T-helper 1 cell treated with Interleukin-12 subunit alpha and Interleukin-12 subunit beta and Interleukin-4 antibody, amounts not matched to agents 30 μg/mL and 1 μg/mL, for 36 hours (primary cell): ENCODE measurements at regions not wholly inside any gene's neighbourhood (a gene's known extent, or its start where the extent isn't known, plus 50 kb on each side); places are given as distances from the start of the nearest gene placed in this dataset.
"Not testable (repeated sequence)": the region's sequence is repeated elsewhere in the genome, so short reads cannot be mapped to it uniquely, and the experiment has no call there.

Experiments
- H3K27ac Mint-ChIP-seq: one replicate; pipeline ENCODE4 v1.8.0; 2021; ENCODE audit warnings: mild to moderate bottlenecking, mixed read lengths
- H3K27me3 Mint-ChIP-seq: one replicate; pipeline ENCODE4 v1.8.0; 2021; ENCODE audit warnings: low read depth, mixed read lengths
- H3K36me3 Mint-ChIP-seq: one replicate; pipeline ENCODE4 v1.8.0; 2021; ENCODE audit warnings: low read depth, mixed read lengths
- H3K4me1 Mint-ChIP-seq: one replicate; pipeline ENCODE4 v1.8.0; 2021; ENCODE audit warnings: low read depth, mixed read lengths
- H3K4me3 Mint-ChIP-seq: one replicate; pipeline ENCODE4 v1.8.0; 2021; ENCODE audit warnings: mild to moderate bottlenecking, moderate library complexity, mixed read lengths
- H3K9me3 Mint-ChIP-seq: one replicate; pipeline ENCODE4 v1.8.0; 2021; ENCODE audit warnings: mixed read lengths

DNA sequence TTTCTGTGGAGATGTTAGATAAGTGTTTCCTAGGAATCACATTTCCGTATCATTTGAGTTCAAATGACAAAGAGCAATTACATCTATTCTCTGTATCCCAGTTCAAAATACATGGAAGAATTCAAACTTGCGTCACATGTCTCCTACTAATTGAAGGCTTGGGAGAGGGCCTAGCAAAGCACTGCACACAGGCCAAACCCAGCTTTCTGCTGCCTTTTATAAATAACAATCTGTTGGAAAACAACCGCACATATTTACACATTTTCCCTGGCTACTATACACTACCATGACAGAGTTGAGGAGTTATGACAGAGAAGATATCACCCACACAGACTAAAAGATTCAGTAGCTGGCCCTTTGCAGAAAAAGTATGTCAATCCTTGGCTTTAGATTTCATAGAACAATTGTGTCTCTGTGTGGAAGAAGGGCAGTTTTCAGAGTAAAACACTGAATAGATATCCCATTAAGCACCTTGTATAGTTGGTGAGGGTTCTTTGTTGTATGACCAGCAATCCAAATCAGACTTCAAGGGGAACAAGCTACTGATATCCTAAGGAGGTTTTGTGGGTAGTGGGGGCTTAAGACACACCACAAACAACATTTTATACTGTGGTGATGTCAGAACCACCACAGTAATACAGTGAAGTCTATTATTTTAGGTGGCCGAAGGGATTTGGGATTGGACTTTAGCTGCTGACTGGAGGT, 861.3 kb downstream of the CCDC85A start:
- Mint-ChIP-seq H3K27me3 (no peaks in the 10 kb centered on the region), H3K27ac (no peak overlapping the region), H3K4me1 (no peaks in the 10 kb centered on the region), H3K9me3 (peaks cover 17% of the 10 kb centered on the region), H3K36me3 (no peaks in the 10 kb centered on the region), H3K4me3 (no peak overlapping the region)

DNA sequence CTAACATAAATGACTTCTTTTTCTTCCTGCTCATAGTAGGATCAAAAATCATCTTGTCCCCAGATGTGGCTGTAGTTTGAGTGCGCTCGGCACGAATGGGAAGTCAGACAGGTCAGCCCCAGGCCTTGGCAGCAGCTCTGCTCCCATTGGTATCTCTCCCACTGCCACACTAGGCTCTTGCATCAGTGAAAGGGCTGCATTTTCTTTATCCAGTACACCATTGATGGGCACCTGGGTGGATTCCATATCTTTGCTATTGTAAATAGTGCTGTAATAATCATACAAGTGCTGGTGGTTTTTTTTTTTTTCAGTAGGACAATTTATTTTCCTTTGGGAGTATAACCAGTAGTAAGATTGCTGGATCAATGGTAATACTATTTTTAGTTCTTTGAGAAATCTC, 865.5 kb downstream of the CCDC85A start:
- H3K4me1 Mint-ChIP-seq: no peaks in the 10 kb centered on the region
- H3K36me3 Mint-ChIP-seq: no peaks in the 10 kb centered on the region
- no peaks in the 10 kb centered on the region for H3K27me3 Mint-ChIP-seq
- no peak overlapping the region for H3K4me3 Mint-ChIP-seq
- H3K9me3 Mint-ChIP-seq: peaks cover 10% of the 10 kb centered on the region
- no peak overlapping the region for H3K27ac Mint-ChIP-seq

DNA sequence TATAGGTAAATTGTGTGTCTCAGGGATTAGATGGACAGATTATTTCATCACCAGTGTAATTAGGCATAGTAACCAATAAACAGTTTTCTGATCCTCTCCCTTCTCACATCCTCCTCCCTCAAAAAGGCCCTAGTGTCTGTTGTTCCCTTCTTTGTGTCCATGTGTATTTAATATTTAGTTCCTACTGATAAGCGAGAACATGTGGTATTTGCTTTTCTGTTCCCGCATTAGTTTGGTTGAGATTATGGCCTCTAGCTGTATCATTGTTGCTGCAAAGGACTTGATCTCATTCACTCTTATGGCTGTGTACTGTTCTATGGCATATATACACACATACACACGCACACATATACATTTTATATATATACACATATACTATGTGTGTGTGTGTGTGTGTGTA, 866.2 kb downstream of the CCDC85A start:
- H3K27ac Mint-ChIP-seq: no peak overlapping the region
- peaks cover 10% of the 10 kb centered on the region for H3K9me3 Mint-ChIP-seq

DNA sequence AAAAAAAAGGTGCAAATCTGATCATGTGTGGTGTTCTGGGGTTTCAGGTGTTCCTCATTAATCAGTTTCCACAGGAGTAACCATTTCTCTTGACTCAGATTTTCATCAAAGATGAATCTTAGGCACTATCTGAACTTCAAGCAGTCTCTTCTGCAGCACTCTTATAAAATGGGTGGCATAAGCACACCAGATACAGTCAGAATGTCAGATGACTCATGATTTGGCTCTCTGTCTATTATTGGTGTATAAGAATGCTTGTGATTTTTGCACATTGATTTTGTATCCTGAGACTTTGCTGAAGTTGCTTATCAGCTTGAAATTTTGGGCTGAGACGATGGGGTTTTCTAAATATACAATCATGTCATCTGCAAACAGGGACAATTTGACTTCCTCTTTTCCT, 882.5 kb downstream of the CCDC85A start:
- H3K4me1 Mint-ChIP-seq, H3K27ac Mint-ChIP-seq, H3K36me3 Mint-ChIP-seq, H3K4me3 Mint-ChIP-seq, H3K27me3 Mint-ChIP-seq: not testable (repeated sequence)
- H3K9me3 Mint-ChIP-seq: peaks cover 11% of the 10 kb centered on the region

More for the DNA sequence above, 866.2 kb downstream of the CCDC85A start:
- Mint-ChIP-seq H3K27me3 (no peaks in the 10 kb centered on the region), H3K36me3 (no peaks in the 10 kb centered on the region), H3K4me1 (no peaks in the 10 kb centered on the region), H3K4me3 (no peak overlapping the region)

DNA sequence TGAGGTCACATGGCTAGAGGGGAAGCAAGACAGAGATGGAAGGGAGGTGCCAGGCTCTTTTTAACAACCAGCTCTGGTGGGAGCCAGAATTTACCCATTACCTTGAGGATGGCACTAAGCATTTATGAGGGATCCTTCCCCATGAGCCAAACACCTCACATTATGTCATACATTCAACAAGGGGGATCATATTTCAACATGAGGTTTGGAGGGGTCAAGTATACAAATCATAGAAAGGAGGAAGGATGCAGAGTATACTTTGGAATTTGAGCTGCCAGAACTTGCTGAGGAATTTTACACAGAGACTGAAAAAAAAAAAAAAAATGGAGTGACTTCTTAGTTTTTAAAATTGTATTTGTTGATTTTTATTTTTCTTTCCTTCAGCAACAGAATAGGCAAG, 891.4 kb downstream of the CCDC85A start:
- no peak overlapping the region for H3K27ac Mint-ChIP-seq
- no peaks in the 10 kb centered on the region for H3K27me3 Mint-ChIP-seq
- H3K36me3 Mint-ChIP-seq: no peaks in the 10 kb centered on the region
- peaks cover 22% of the 10 kb centered on the region for H3K9me3 Mint-ChIP-seq
- H3K4me3 Mint-ChIP-seq: no peak overlapping the region
- no peaks in the 10 kb centered on the region for H3K4me1 Mint-ChIP-seq

DNA sequence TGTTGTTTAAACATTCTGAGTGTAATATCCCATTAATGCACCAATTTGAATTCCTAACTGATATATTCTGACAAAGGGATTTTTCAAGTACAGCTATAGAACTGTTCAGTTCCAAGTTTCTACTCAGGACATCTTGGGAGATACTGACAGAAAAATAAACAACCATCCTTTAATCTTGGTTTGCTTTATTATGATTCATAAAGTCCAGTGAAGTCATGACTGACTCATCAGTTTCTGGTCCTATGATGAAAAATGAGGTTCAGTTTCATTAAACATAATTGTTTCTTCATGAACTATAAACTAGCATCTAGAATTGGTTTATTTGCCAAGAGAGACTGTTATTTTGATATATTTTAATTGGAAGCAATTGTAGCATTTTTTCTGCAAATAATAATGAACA, 896.2 kb downstream of the CCDC85A start:
- Mint-ChIP-seq H3K4me3 (no peak overlapping the region), H3K27me3 (no peaks in the 10 kb centered on the region), H3K36me3 (no peaks in the 10 kb centered on the region), H3K4me1 (no peaks in the 10 kb centered on the region), H3K9me3 (peaks cover 28% of the 10 kb centered on the region), H3K27ac (no peak overlapping the region)

DNA sequence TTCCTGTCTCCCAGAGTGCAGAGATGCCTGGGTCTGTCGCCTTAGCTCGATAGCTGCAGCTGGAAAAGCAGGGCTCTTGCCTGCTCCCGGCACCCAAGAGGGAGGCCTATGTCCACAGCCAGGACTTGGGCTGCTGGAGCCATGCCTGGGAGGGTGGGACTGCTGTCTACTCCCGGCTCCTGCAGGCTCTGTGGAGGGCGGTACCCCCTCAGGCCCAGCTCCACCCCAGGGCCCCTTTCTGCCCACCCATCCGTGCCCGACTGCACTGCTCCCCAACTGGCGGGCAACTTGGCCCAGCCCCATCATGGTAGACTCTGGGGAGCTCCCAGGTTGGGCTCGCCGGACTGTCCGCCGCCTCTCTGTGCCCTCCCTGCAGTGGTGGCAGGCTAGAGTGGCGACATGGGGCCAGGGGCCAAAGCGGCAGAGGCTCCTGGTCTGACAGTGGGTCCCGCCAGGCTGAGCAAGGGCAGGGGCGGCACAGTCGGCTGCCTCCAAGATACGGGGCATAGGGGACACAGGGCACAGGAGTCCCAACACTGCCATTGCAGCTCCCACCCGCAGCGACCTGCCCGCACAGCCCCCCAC, 901.0 kb downstream of the CCDC85A start:
- H3K27me3 Mint-ChIP-seq: no peaks in the 10 kb centered on the region
- H3K4me3 Mint-ChIP-seq: no peak overlapping the region
- H3K9me3 Mint-ChIP-seq: peaks cover 26% of the 10 kb centered on the region
- H3K4me1 Mint-ChIP-seq: no peaks in the 10 kb centered on the region
- H3K27ac Mint-ChIP-seq: no peak overlapping the region
- no peaks in the 10 kb centered on the region for H3K36me3 Mint-ChIP-seq

DNA sequence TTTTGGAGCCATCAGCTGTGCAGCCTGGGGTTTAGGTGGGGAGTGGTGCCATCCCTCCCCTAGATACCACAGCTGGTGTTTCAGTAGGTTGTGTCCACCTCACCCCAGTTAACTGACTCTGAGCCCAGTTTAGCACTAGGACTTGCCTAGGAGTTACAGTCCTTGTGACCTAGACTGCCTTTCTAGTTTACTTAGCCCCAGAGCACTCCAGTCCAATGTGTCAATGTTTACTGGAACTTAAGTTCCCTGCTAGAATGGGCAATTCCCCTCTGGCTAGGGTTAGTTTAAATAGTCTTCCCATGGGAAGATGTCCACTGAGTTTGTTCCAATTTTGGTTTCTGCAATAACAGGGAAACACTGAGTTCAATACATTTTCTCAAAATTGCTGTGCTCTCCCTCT, 909.2 kb downstream of the CCDC85A start:
- no peaks in the 10 kb centered on the region for H3K4me1 Mint-ChIP-seq

DNA sequence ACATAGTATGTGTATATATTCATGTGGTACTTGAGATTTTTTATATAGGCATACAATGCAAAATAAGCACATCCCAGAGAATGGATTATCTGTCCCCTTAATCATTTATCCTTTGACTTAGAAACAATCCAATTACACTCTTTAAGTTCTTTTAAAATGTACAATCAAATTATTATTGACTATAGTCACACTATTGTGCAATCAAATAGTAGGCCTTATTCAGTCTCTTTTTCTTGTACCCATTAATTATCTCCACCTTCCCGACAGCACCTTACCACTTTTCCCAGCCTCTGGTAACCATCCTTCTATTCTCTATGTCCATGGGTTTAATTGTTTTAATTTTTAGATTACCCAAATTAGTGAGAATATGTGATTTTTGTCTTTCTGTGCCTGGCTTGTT, 914.1 kb downstream of the CCDC85A start:
- H3K27ac Mint-ChIP-seq: no peak overlapping the region
- H3K4me3 Mint-ChIP-seq: no peak overlapping the region
- no peaks in the 10 kb centered on the region for H3K27me3 Mint-ChIP-seq
- no peaks in the 10 kb centered on the region for H3K36me3 Mint-ChIP-seq
- no peaks in the 10 kb centered on the region for H3K4me1 Mint-ChIP-seq
- H3K9me3 Mint-ChIP-seq: peaks cover 32% of the 10 kb centered on the region

More for the DNA sequence above, 909.2 kb downstream of the CCDC85A start:
- Mint-ChIP-seq H3K27me3 (no peaks in the 10 kb centered on the region), H3K4me3 (no peak overlapping the region), H3K36me3 (no peaks in the 10 kb centered on the region), H3K27ac (no peak overlapping the region), H3K9me3 (peaks cover 12% of the 10 kb centered on the region)

DNA sequence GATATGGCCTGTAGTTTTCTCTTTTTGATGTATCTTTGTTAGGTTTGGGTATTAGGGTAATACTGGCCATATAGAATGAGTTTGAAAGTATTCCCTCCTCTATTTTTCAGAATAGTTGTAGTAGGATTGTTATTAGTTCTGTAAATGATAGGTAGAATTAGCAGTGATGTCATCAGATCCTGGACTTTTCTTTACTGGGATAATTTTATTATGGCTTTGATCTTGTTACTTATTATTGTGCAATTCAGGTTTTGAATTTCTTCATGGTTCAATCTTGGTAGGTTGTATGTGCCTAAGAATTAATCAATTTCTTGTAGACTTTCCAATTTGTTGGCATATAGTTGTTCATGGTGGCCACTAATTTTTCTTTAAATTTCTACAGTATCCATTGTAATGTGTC, 916.6 kb downstream of the CCDC85A start:
- Mint-ChIP-seq H3K27ac (no peak overlapping the region), H3K27me3 (no peaks in the 10 kb centered on the region), H3K36me3 (no peaks in the 10 kb centered on the region), H3K9me3 (peaks cover 23% of the 10 kb centered on the region), H3K4me3 (no peak overlapping the region), H3K4me1 (no peaks in the 10 kb centered on the region)

DNA sequence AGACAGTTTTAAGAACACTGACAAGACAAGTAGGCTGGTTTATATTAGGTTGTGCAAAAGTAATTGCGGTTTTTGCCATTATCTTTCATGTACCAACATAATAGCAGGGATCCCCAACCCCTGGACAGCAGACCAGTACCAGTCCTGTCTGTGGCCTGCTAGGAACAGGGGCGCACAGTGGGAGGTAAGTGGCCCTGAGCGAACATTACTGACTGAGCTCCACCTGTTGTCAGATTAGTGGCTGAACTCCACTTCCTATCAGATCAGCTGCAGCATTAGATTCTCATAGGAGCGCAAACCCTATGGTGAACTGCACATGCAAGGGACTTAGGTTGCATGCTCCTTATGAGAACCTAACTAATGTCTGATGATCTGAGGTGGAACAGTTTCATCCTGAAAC, 921.9 kb downstream of the CCDC85A start:
- Mint-ChIP-seq H3K27me3 (no peaks in the 10 kb centered on the region), H3K36me3 (no peaks in the 10 kb centered on the region), H3K4me1 (no peaks in the 10 kb centered on the region), H3K4me3 (no peak overlapping the region), H3K9me3 (peaks cover 13% of the 10 kb centered on the region), H3K27ac (no peak overlapping the region)

DNA sequence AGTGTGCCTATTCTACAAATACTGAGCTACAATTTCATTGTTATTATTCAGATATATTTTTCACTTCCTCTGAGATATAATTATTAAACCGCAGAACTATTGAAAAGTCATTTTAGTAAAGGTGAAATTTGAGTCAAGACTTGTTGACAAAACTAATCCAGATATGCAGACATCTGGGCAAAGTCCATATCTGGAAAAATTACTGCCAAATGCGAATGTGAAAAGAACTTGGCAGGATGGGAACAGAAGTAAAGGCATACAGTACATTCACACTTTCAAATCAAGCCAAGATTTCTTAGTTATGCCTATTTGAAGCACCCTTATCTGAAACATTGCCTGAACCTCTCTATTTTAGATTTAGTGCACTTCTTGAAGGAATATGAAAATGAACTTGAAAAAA, 923.6 kb downstream of the CCDC85A start:
- H3K4me1 Mint-ChIP-seq: no peaks in the 10 kb centered on the region
- peaks cover 12% of the 10 kb centered on the region for H3K9me3 Mint-ChIP-seq
- H3K27me3 Mint-ChIP-seq: no peaks in the 10 kb centered on the region
- H3K36me3 Mint-ChIP-seq: no peaks in the 10 kb centered on the region
- H3K4me3 Mint-ChIP-seq: no peak overlapping the region
- H3K27ac Mint-ChIP-seq: no peak overlapping the region

DNA sequence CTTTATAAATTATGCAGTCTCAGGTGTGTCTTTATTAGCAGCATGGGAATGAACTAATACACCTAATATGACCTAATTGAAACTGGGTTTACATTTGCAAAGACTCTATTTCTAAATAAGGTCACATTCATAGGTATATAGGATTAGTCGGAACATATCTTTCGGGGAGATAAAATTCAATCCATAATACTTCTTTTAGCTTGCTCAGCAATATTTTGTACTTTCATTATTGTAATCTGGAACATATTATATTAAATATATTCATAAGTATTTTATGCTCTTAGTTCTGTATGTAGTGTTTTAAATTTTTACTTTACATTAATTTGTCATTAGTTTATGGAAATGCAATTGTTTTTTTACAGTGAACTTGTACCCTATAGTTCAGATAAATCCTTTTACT, 927.7 kb downstream of the CCDC85A start:
- no peak overlapping the region for H3K27ac Mint-ChIP-seq
- no peaks in the 10 kb centered on the region for H3K36me3 Mint-ChIP-seq
- peaks cover 27% of the 10 kb centered on the region for H3K9me3 Mint-ChIP-seq
- no peaks in the 10 kb centered on the region for H3K4me1 Mint-ChIP-seq
- no peak overlapping the region for H3K4me3 Mint-ChIP-seq
- no peaks in the 10 kb centered on the region for H3K27me3 Mint-ChIP-seq

DNA sequence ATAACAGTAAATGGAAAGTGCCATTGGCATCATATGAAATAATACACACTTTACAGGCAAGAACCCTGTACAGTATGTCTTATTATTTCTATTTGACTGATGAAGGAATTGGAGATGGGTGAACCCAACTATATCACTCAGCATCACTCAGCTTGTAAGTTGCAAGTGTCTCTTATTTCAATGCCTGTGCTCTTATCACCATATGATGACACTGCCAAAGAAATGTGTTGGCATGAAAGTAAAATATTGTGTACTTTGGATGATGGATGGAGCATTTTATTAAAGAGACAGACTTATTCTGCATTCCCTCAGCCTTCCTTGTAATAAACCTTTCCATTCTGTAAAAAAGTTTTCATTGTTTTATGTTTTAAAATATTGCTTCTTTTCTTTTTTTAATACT, 927.5 kb upstream of the VRK2 start:
- Mint-ChIP-seq H3K36me3 (no peaks in the 10 kb centered on the region), H3K27ac (no peak overlapping the region), H3K4me1 (no peaks in the 10 kb centered on the region), H3K27me3 (no peaks in the 10 kb centered on the region), H3K4me3 (no peak overlapping the region), H3K9me3 (peaks cover 8% of the 10 kb centered on the region)

DNA sequence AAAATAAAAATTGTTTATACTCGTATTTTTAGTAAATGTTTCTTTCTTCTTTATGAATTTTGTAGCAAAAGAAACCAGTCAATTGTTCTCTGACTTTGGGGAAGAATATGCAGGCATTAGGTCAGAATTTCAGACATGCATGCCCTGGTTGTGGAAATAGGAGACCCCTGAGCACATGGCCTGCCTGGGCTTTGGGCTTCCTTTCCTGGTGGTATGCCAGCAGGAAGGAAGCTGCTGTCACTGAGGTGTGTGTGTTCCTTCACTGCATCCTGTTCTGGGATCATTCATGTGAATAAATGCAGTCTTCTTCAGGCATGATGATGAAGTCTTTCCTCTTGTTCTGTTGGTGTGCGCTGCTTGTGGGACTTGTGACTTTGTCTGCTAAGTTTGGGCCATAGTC, 920.2 kb upstream of the VRK2 start:
- Mint-ChIP-seq H3K27ac (no peak overlapping the region), H3K4me1 (no peaks in the 10 kb centered on the region), H3K9me3 (no peaks in the 10 kb centered on the region), H3K36me3 (no peaks in the 10 kb centered on the region), H3K27me3 (no peaks in the 10 kb centered on the region), H3K4me3 (no peak overlapping the region)
